Activated CD4-positive, alpha-beta T cell treated with anti-CD3 and anti-CD28 coated beads, Interleukin-10, Interleukin-2, amounts not matched to agents 100 ng/mL and 50 ng/mL, durations not matched to agents 16 hours and 8 hours (primary cell): ENCODE measurements at regions not wholly inside any gene's neighbourhood (a gene's known extent, or its start where the extent isn't known, plus 50 kb on each side); places are given as distances from the start of the nearest gene placed in this dataset.
"Not testable (repeated sequence)": the region's sequence is repeated elsewhere in the genome, so short reads cannot be mapped to it uniquely, and the experiment has no call there.

Experiments
- DNase-seq: peaks from one replicate; pipeline ENCODE4 v3.0.0-alpha.2; 2020

GRCh38 chr10:64089648-64090047, 568.4 kb downstream of the REEP3 start:
- no peak for DNase-seq

- DNase-seq = no peak
Measured at GRCh38 chr10:64090865-64091264, 569.7 kb downstream of the REEP3 start.

- no peak for DNase-seq
Measured at GRCh38 chr10:64091897-64092296, 570.7 kb downstream of the REEP3 start.

- DNase-seq = no peak
Measured at GRCh38 chr10:64093304-64093703, 572.1 kb downstream of the REEP3 start.

- no peak for DNase-seq
Measured at GRCh38 chr10:64093946-64094535, 572.8 kb downstream of the REEP3 start.

GRCh38 chr10:64096941-64097340, 575.7 kb downstream of the REEP3 start:
- DNase-seq = no peak

- DNase-seq = no peak
Measured at GRCh38 chr10:64097391-64098122, 576.4 kb downstream of the REEP3 start.

- no peak for DNase-seq
Measured at GRCh38 chr10:64098994-64099393, 577.8 kb downstream of the REEP3 start.

- DNase-seq = no peak
Measured at GRCh38 chr10:64101606-64102263, 580.5 kb downstream of the REEP3 start.

GRCh38 chr10:64102264-64102633, 581.0 kb downstream of the REEP3 start:
- no peak for DNase-seq

- DNase-seq = no peak
Measured at GRCh38 chr10:64102916-64103315, 581.7 kb downstream of the REEP3 start.

GRCh38 chr10:64103750-64104470, 582.7 kb downstream of the REEP3 start:
- no peak for DNase-seq

- DNase-seq = no peak
Measured at GRCh38 chr10:64109926-64110495, 588.8 kb downstream of the REEP3 start.

- no peak for DNase-seq
Measured at GRCh38 chr10:64112701-64113355, 591.6 kb downstream of the REEP3 start.

- DNase-seq = no peak
Measured at GRCh38 chr10:64113375-64113774, 592.2 kb downstream of the REEP3 start.

- no peak for DNase-seq
Measured at GRCh38 chr10:64113792-64114191, 592.6 kb downstream of the REEP3 start.

- DNase-seq = no peak
Measured at GRCh38 chr10:64115471-64115870, 594.3 kb downstream of the REEP3 start.

GRCh38 chr10:64115908-64116643, 594.9 kb downstream of the REEP3 start:
- DNase-seq = peak; percentile 4

GRCh38 chr10:64116707-64117106, 595.5 kb downstream of the REEP3 start:
- DNase-seq = no peak

- DNase-seq = no peak
Measured at GRCh38 chr10:64118736-64119135, 597.5 kb downstream of the REEP3 start.

GRCh38 chr10:64120301-64120980, 599.2 kb downstream of the REEP3 start:
- not testable (repeated sequence) for DNase-seq
